ENCODE measurements at regions not wholly inside any gene's neighbourhood (a gene's known extent, or its start where the extent isn't known, plus 50 kb on each side); places are given as distances from the start of the nearest gene placed in this dataset.

DNA sequence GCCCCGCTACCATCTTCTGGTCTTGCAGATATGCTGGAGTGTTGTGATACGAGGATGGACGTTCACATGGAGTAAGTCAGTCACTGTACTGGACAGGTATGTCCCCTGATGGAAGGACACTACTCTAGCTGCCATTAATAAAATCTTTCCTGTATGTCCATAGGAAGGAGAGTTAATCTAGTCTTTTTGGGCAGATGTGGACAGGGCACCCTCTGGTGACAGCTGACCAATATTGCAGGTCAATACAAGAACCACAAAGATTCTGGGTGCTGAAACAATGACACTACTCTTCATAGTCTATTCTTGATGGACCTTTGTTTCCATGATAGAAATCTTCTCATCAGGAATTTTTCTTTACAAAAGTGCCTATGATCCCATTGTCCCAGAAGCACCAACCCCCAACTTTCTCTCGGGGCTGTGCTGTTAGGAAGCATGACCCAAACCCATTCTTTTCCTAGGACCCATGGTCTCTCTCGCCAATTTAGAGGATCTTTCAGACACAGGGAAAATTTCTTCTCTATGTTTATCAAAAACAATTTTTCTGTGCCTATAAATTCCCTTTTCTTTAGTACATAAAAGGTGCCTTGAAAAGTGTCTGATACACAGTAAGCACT, 376.9 kb downstream of the DTWD2 start:
- Histone ChIP-seq H3T11ph (ENCODE audit: low read length) (no peak overlapping the region), H3K56ac (ENCODE audit: insufficient read length, low read depth, low read length) (no peak overlapping the region), H3K23ac (ENCODE audit: insufficient read length, low read depth, low read length) (no peak overlapping the region), H3K4ac (ENCODE audit: low read depth, low read length) (no peak overlapping the region), H3K14ac (ENCODE audit: insufficient read depth, low read length) (no peak overlapping the region), H3K4me2 (ENCODE audit: insufficient read depth, insufficient read length, low read length) (no peak overlapping the region), H2BK12ac (ENCODE audit: insufficient read length, low read depth, low read length) (no peak overlapping the region), H2BK120ac (ENCODE audit: low read depth, low read length, poor library complexity, severe bottlenecking) (no peak overlapping the region), H2AFZ (ENCODE audit: low read length) (no peak overlapping the region), H4K8ac (replicated peaks; ENCODE audit: insufficient read length, low read depth, low read length) (no peak overlapping the region), H2AK5ac (ENCODE audit: insufficient read length, low read length) (no peak overlapping the region), H3K23me2 (ENCODE audit: insufficient read length, low read depth, low read length, poor library complexity, severe bottlenecking) (no peaks in the 10 kb centered on the region), H3K9ac (ENCODE audit: extremely low read depth, insufficient read length, low read length) (no peak overlapping the region), H4K20me1 (ENCODE audit: control insufficient read depth, insufficient read depth, insufficient read length) (no peaks in the 10 kb centered on the region), H2BK20ac (ENCODE audit: low read depth, low read length, poor library complexity, severe bottlenecking) (no peak overlapping the region), H3K27ac (ENCODE audit: insufficient read length, low read depth, low read length) (no peak overlapping the region), H3K79me2 (ENCODE audit: insufficient read depth, low read length) (no peaks in the 10 kb centered on the region), H3K27me3 (ENCODE audit: insufficient read depth, low read length) (no peaks in the 10 kb centered on the region), H4K91ac (ENCODE audit: insufficient read length, low read depth, low read length) (no peak overlapping the region), H3K18ac (ENCODE audit: insufficient read length, low read depth, low read length) (no peak overlapping the region), H3K79me1 (ENCODE audit: insufficient read depth, low read depth, low read length, poor library complexity, severe bottlenecking) (no peaks in the 10 kb centered on the region), H4K5ac (ENCODE audit: insufficient read length, low read depth, low read length) (no peak overlapping the region), H3K4me1 (ENCODE audit: insufficient read depth, low read length) (no peaks in the 10 kb centered on the region), H3K9me3 (ENCODE audit: control insufficient read depth, low read depth, low read length) (no peaks in the 10 kb centered on the region), H2BK15ac (ENCODE audit: low read depth, low read length) (no peak overlapping the region), H2BK5ac (ENCODE audit: insufficient read length, low read length) (no peak overlapping the region)
- TF ChIP-seq, protein P1, sequence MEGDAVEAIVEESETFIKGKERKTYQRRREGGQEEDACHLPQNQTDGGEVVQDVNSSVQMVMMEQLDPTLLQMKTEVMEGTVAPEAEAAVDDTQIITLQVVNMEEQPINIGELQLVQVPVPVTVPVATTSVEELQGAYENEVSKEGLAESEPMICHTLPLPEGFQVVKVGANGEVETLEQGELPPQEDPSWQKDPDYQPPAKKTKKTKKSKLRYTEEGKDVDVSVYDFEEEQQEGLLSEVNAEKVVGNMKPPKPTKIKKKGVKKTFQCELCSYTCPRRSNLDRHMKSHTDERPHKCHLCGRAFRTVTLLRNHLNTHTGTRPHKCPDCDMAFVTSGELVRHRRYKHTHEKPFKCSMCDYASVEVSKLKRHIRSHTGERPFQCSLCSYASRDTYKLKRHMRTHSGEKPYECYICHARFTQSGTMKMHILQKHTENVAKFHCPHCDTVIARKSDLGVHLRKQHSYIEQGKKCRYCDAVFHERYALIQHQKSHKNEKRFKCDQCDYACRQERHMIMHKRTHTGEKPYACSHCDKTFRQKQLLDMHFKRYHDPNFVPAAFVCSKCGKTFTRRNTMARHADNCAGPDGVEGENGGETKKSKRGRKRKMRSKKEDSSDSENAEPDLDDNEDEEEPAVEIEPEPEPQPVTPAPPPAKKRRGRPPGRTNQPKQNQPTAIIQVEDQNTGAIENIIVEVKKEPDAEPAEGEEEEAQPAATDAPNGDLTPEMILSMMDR (conservative IDR thresholded peaks at IDR 0.05): peak; percentile 87
- Mint-ChIP-seq H3K9me3 (no peaks in the 10 kb centered on the region), H3K27ac (no peak overlapping the region), H3K4me3 (no peak overlapping the region), H3K4me1 (peaks cover 2 to 3% of the 10 kb centered on the region in 2 experiments; a peak in 3 of 4 replicates), H3K27me3 (ENCODE audit: low read depth) (no peaks in the 10 kb centered on the region), H3K36me3 (ENCODE audit: insufficient read depth in 1 of 3, low read depth in 3 of 3) (no peaks in the 10 kb centered on the region)
- DNase-seq: peak; percentile 48
- no CpG with 5 or more reads among the region's 5 CpGs for WGBS (ENCODE audit: extremely low coverage, insufficient read length, low lambda C conversion rate)
